ENCODE measurements at regions not wholly inside any gene's neighbourhood (a gene's known extent, or its start where the extent isn't known, plus 50 kb on each side); places are given as distances from the start of the nearest gene placed in this dataset.

DNA sequence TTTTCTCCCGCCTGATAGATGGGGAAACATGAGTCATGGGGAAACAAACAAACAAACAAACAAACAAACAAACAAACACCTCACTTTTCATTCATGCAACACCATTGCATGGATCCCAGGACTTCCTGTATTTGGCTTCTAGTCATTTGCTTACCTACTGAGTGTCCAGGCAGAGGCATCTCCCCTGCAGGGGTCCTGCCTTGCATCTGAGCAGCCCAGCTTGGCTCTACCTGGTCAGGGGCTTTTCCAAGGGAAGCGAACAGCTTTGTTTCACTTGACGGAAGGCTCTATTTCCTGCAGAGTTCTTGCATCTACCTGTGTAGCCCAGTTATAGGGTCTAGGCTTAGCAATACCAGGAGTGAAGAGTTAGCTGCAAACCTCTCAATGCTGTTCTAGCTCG lies 374.2 kb downstream of the GATA3 start:
- no peaks in the 10 kb centered on the region for H3K4me1 ChIP-seq (ENCODE audit: control insufficient read depth, extremely low read depth, insufficient read depth, low read length)
- DNase-seq (ENCODE audit: low read depth, low spot score) (no peak), FAIRE-seq (no peak)
- no peaks in the 10 kb centered on the region for H3K9me3 ChIP-seq (ENCODE audit: control insufficient read depth, low read depth, low read length)
- no peak overlapping the region for H3K27ac ChIP-seq (ENCODE audit: control insufficient read depth, insufficient read depth, low read length)
- no peaks in the 10 kb centered on the region for H3K36me3 ChIP-seq (ENCODE audit: control insufficient read depth in 2 of 2, extremely low read depth in 1 of 2, insufficient read depth in 2 of 2, low read length in 2 of 2)
- H3K9ac ChIP-seq (ENCODE audit: control insufficient read depth, extremely low read depth, insufficient read depth, low read length): no peak overlapping the region
- dilution Hi-C loops (cut with MboI; ENCODE audit: extremely low pct_ligation_motif_present, low sequenced_read_pairs): no loop called here
- H3K27me3 ChIP-seq (ENCODE audit: control insufficient read depth, extremely low read depth, insufficient read depth, low read length): no peaks in the 10 kb centered on the region
- no peak overlapping the region for H2AFZ ChIP-seq (ENCODE audit: control insufficient read depth, low read length)
- no peaks in the 10 kb centered on the region for H3K9me1 ChIP-seq (ENCODE audit: control insufficient read depth, extremely low read depth, insufficient read depth, low read length)
- H4K20me1 ChIP-seq (ENCODE audit: control insufficient read depth, extremely low read depth, insufficient read depth, low read length): no peaks in the 10 kb centered on the region
- TF ChIP-seq, protein P1, sequence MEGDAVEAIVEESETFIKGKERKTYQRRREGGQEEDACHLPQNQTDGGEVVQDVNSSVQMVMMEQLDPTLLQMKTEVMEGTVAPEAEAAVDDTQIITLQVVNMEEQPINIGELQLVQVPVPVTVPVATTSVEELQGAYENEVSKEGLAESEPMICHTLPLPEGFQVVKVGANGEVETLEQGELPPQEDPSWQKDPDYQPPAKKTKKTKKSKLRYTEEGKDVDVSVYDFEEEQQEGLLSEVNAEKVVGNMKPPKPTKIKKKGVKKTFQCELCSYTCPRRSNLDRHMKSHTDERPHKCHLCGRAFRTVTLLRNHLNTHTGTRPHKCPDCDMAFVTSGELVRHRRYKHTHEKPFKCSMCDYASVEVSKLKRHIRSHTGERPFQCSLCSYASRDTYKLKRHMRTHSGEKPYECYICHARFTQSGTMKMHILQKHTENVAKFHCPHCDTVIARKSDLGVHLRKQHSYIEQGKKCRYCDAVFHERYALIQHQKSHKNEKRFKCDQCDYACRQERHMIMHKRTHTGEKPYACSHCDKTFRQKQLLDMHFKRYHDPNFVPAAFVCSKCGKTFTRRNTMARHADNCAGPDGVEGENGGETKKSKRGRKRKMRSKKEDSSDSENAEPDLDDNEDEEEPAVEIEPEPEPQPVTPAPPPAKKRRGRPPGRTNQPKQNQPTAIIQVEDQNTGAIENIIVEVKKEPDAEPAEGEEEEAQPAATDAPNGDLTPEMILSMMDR (optimal IDR thresholded peaks at IDR 0.05 in 1 of 3, IDR thresholded peaks at IDR 0.05 in 1 of 3, conservative IDR thresholded peaks at IDR 0.05 in 1 of 3; ENCODE audit: extremely low read depth in 1 of 3, insufficient read depth in 2 of 3, low read length in 3 of 3): no peak
- TF ChIP-seq EZH2 (IDR thresholded peaks at IDR 0.05; ENCODE audit: low read length): no peak
- no peak overlapping the region for H3K4me3 ChIP-seq (ENCODE audit: control insufficient read depth in 2 of 3, extremely low read depth in 1 of 3, insufficient read depth in 2 of 3, low read depth in 1 of 3, low read length in 3 of 3)
- H3K79me2 ChIP-seq (ENCODE audit: control insufficient read depth, insufficient read depth, low read length): no peaks in the 10 kb centered on the region
- no peak overlapping the region for H3K4me2 ChIP-seq (ENCODE audit: control insufficient read depth, extremely low read depth, insufficient read depth, low read depth, low read length)

GRCh38 chr10:8430321-8430720 lies 375.8 kb downstream of the GATA3 start:
- dilution Hi-C loops (cut with MboI; ENCODE audit: extremely low pct_ligation_motif_present, low sequenced_read_pairs): no loop called here
- Histone ChIP-seq H2AFZ (ENCODE audit: control insufficient read depth, low read length) (no peak overlapping the region), H3K9ac (ENCODE audit: control insufficient read depth, extremely low read depth, insufficient read depth, low read length) (no peak overlapping the region), H3K4me1 (ENCODE audit: control insufficient read depth, extremely low read depth, insufficient read depth, low read length) (peaks cover 10% of the 10 kb centered on the region), H3K9me3 (ENCODE audit: control insufficient read depth, low read depth, low read length) (no peaks in the 10 kb centered on the region), H3K9me1 (ENCODE audit: control insufficient read depth, extremely low read depth, insufficient read depth, low read length) (no peaks in the 10 kb centered on the region), H3K79me2 (ENCODE audit: control insufficient read depth, insufficient read depth, low read length) (no peaks in the 10 kb centered on the region), H3K4me2 (ENCODE audit: control insufficient read depth, extremely low read depth, insufficient read depth, low read depth, low read length) (no peak overlapping the region), H3K4me3 (ENCODE audit: control insufficient read depth in 2 of 3, extremely low read depth in 1 of 3, insufficient read depth in 2 of 3, low read depth in 1 of 3, low read length in 3 of 3) (no peak overlapping the region), H3K27me3 (ENCODE audit: control insufficient read depth, extremely low read depth, insufficient read depth, low read length) (no peaks in the 10 kb centered on the region), H3K36me3 (ENCODE audit: control insufficient read depth in 2 of 2, extremely low read depth in 1 of 2, insufficient read depth in 2 of 2, low read length in 2 of 2) (no peaks in the 10 kb centered on the region), H3K27ac (ENCODE audit: control insufficient read depth, insufficient read depth, low read length) (no peak overlapping the region), H4K20me1 (ENCODE audit: control insufficient read depth, extremely low read depth, insufficient read depth, low read length) (no peaks in the 10 kb centered on the region)
- DNase-seq (ENCODE audit: low read depth, low spot score): no peak
- no peak for FAIRE-seq
- TF ChIP-seq, protein P1 (optimal IDR thresholded peaks at IDR 0.05 in 1 of 3, IDR thresholded peaks at IDR 0.05 in 1 of 3, conservative IDR thresholded peaks at IDR 0.05 in 1 of 3; ENCODE audit: extremely low read depth in 1 of 3, insufficient read depth in 2 of 3, low read length in 3 of 3): no peak
- no peak for TF ChIP-seq EZH2 (IDR thresholded peaks at IDR 0.05; ENCODE audit: low read length)
